Hepatocyte (in vitro differentiated cells): ENCODE measurements at regions not wholly inside any gene's neighbourhood (a gene's known extent, or its start where the extent isn't known, plus 50 kb on each side); places are given as distances from the start of the nearest gene placed in this dataset.

Source experiments
- DNase-seq: peaks from one replicate; pipeline ENCODE4 v3.0.0-alpha.2; 2016; ENCODE audit warnings: low spot score
- H2AFZ ChIP-seq: fragments of 200-600 bp; sonication (generic); 2 replicates; pipeline ENCODE4 v1.6.0; 2016; ENCODE audit warnings: antibody characterized with exemption, mild to moderate bottlenecking
- H3K27ac ChIP-seq: fragments of 200-600 bp; sonication (generic); 2 replicates; pipeline ENCODE4 v1.5.1; 2016; ENCODE audit warnings: mild to moderate bottlenecking
- H3K27me3 ChIP-seq: fragments of 200-600 bp; sonication (generic); 2 replicates; pipeline ENCODE4 v1.6.1; 2016
- H3K36me3 ChIP-seq: fragments of 200-600 bp; sonication (generic); replicated peaks from 2 replicates; pipeline ENCODE4 v1.5.1; 2016; ENCODE audit warnings: low read depth; ENCODE audit not compliant: insufficient read depth
- H3K4me1 ChIP-seq: fragments of 200-600 bp; sonication (generic); 2 replicates; pipeline ENCODE4 v1.5.1; 2016; ENCODE audit warnings: mild to moderate bottlenecking, moderate library complexity; ENCODE audit not compliant: insufficient read depth
- H3K4me2 ChIP-seq: fragments of 200-600 bp; sonication (generic); 2 replicates; pipeline ENCODE4 v1.6.0; 2016
- H3K4me3 ChIP-seq: fragments of 200-600 bp; sonication (generic); 2 replicates; pipeline ENCODE4 v1.5.1; 2016; ENCODE audit warnings: mild to moderate bottlenecking
- H3K79me2 ChIP-seq: fragments of 200-600 bp; sonication (generic); 2 replicates; pipeline ENCODE4 v1.6.0; 2017; ENCODE audit warnings: mild to moderate bottlenecking
- H3K9me2 ChIP-seq: fragments of 200-600 bp; sonication (generic); replicated peaks from 2 replicates; pipeline ENCODE4 v1.6.0; 2017; ENCODE audit warnings: mild to moderate bottlenecking; ENCODE audit not compliant: insufficient read depth
- H3K9me3 ChIP-seq: fragments of 200-600 bp; sonication (generic); 2 replicates; pipeline ENCODE4 v1.5.1; 2016; ENCODE audit warnings: low read depth, mild to moderate bottlenecking
- H4K20me1 ChIP-seq: fragments of 200-600 bp; sonication (generic); 2 replicates; pipeline ENCODE4 v1.6.0; 2016; ENCODE audit warnings: mild to moderate bottlenecking; ENCODE audit not compliant: insufficient read depth, poor library complexity, severe bottlenecking
- CTCF ChIP-seq: fragments of 200-600 bp; sonication (generic); IDR thresholded peaks from 2 replicates; pipeline ENCODE4 v1.5.1; 2016; ENCODE audit warnings: antibody characterized with exemption, mild to moderate bottlenecking; ENCODE audit not compliant: poor library complexity
- EZH2 ChIP-seq: fragments of 200-600 bp; sonication (generic); IDR thresholded peaks from 2 replicates; pipeline ENCODE4 v1.6.1; 2016; ENCODE audit warnings: antibody characterized with exemption, mild to moderate bottlenecking, borderline replicate concordance
- EZH2phosphoT487 ChIP-seq: fragments of 200-600 bp; sonication (generic); IDR thresholded peaks from one replicate; pipeline ENCODE4 v1.6.1; 2018; ENCODE audit warnings: antibody characterized with exemption, mild to moderate bottlenecking, low read depth, moderate library complexity; ENCODE audit not compliant: unreplicated experiment, severe bottlenecking
- WGBS: methylation state at CpG from one replicate; pipeline ENCODE4 v1.1.6; 2016; ENCODE audit warnings: low lambda C conversion rate; ENCODE audit errors: missing lambda C conversion rate; 5-methylcytosine and 5-hydroxymethylcytosine counted together

GRCh38 chr4:124943938-124944337, 231.4 kb upstream of the ANKRD50 start:
- Histone ChIP-seq H3K27me3 (no peaks in the 10 kb centered on the region), H3K9me2 (no peaks in the 10 kb centered on the region), H3K4me1 (no peaks in the 10 kb centered on the region), H3K9me3 (no peaks in the 10 kb centered on the region), H3K27ac (no peak overlapping the region), H3K4me3 (no peak overlapping the region), H3K79me2 (no peaks in the 10 kb centered on the region), H4K20me1 (no peaks in the 10 kb centered on the region), H2AFZ (no peak overlapping the region), H3K4me2 (no peak overlapping the region), H3K36me3 (no peaks in the 10 kb centered on the region)
- no peak for DNase-seq
- WGBS, result 93% methylated on average over 7 of the region's 7 CpGs
- TF ChIP-seq CTCF (no peak), EZH2 (no peak), EZH2phosphoT487 (no peak)

- Histone ChIP-seq H3K27ac (no peak overlapping the region), H4K20me1 (no peaks in the 10 kb centered on the region), H3K9me2 (no peaks in the 10 kb centered on the region), H3K27me3 (no peaks in the 10 kb centered on the region), H2AFZ (no peak overlapping the region), H3K9me3 (no peaks in the 10 kb centered on the region), H3K79me2 (no peaks in the 10 kb centered on the region), H3K4me3 (no peak overlapping the region), H3K4me1 (no peaks in the 10 kb centered on the region), H3K36me3 (no peaks in the 10 kb centered on the region), H3K4me2 (no peak overlapping the region)
- WGBS, result 88% methylated on average over 11 of the region's 11 CpGs
- no peak for TF ChIP-seq EZH2
- no peak for TF ChIP-seq EZH2phosphoT487
- TF ChIP-seq CTCF, result no peak
- no peak for DNase-seq
Observed at GRCh38 chr4:124943145-124943889, 230.8 kb upstream of the ANKRD50 start.

- no peaks in the 10 kb centered on the region for H3K9me3 ChIP-seq
- H3K79me2 ChIP-seq, result no peaks in the 10 kb centered on the region
- H3K4me2 ChIP-seq, result no peak overlapping the region
- WGBS, result 74% methylated on average over 3 of the region's 3 CpGs
- no peak for DNase-seq
- no peak overlapping the region for H3K27ac ChIP-seq
- no peaks in the 10 kb centered on the region for H3K4me1 ChIP-seq
- no peaks in the 10 kb centered on the region for H3K27me3 ChIP-seq
- H2AFZ ChIP-seq, result no peak overlapping the region
- H3K9me2 ChIP-seq, result no peaks in the 10 kb centered on the region
- no peaks in the 10 kb centered on the region for H3K36me3 ChIP-seq
- H4K20me1 ChIP-seq, result no peaks in the 10 kb centered on the region
- TF ChIP-seq CTCF (no peak), EZH2phosphoT487 (no peak), EZH2 (no peak)
- no peak overlapping the region for H3K4me3 ChIP-seq
Observed at GRCh38 chr4:124941267-124941666, 228.7 kb upstream of the ANKRD50 start.
